ENCODE measurements at regions not wholly inside any gene's neighbourhood (a gene's known extent, or its start where the extent isn't known, plus 50 kb on each side); places are given as distances from the start of the nearest gene placed in this dataset.

- TF ChIP-seq AFF4 (CRISPR knock-in tag; IDR thresholded peaks at IDR 0.05; ENCODE audit: borderline replicate concordance) (no peak), MAX (CRISPR knock-in tag; IDR thresholded peaks at IDR 0.05) (no peak), ATF6 (CRISPR knock-in tag; IDR thresholded peaks at IDR 0.05) (no peak), ZNF423 (CRISPR knock-in tag; IDR thresholded peaks at IDR 0.05) (no peak)
Measured at GRCh38 chr5:175242207-175242606, 201.8 kb downstream of the DRD1 start (continued).

GRCh38 chr5:175238326-175238725 is 205.7 kb downstream of the DRD1 start:
- peaks cover 3% of the 10 kb centered on the region; the same call in 1 of the 2 replicates for H3K27me3 Mint-ChIP-seq (ENCODE audit: low read depth)
- no peaks in the 10 kb centered on the region for H3K9me3 Mint-ChIP-seq
- no peak for ATAC-seq
- DNase-seq (ENCODE audit: low spot score), result no peak
- no peaks in the 10 kb centered on the region for H3K4me1 Mint-ChIP-seq
- H3K36me3 Mint-ChIP-seq, result no peaks in the 10 kb centered on the region
- CTCF ChIA-PET, result interaction anchor here (0.6 kb wide), 1 partner anchor 400 kb away, joined by 3 read pairs; no protein-coding TSS in a partner anchor
- TF ChIP-seq GRHL2 (CRISPR knock-in tag; IDR thresholded peaks at IDR 0.05; ENCODE audit: insufficient replicate concordance, severe bottlenecking) (no peak), GTF2I (CRISPR knock-in tag; conservative IDR thresholded peaks at IDR 0.05) (no peak), TEAD1 (CRISPR knock-in tag; IDR thresholded peaks at IDR 0.05) (no peak), NR2C2 (CRISPR knock-in tag; IDR thresholded peaks at IDR 0.05) (no peak), MLX (CRISPR knock-in tag; IDR thresholded peaks at IDR 0.05) (no peak), ATF1 (CRISPR knock-in tag; IDR thresholded peaks at IDR 0.05) (no peak), OVOL2 (CRISPR knock-in tag; IDR thresholded peaks at IDR 0.05; ENCODE audit: borderline replicate concordance) (no peak)
- H3K4me3 Mint-ChIP-seq, result no peak overlapping the region
- POLR2A ChIA-PET, result no interaction called here
- H3K27ac Mint-ChIP-seq, result no peak overlapping the region

GRCh38 chr5:175236176-175236575 is 207.8 kb downstream of the DRD1 start:
- DNase-seq (ENCODE audit: low spot score) (no peak), ATAC-seq (no peak)
- Mint-ChIP-seq H3K4me1 (no peaks in the 10 kb centered on the region), H3K36me3 (no peaks in the 10 kb centered on the region), H3K9me3 (no peaks in the 10 kb centered on the region), H3K27me3 (ENCODE audit: low read depth) (peaks cover 3% of the 10 kb centered on the region; the same call in 1 of the 2 replicates), H3K27ac (no peak overlapping the region), H3K4me3 (no peak overlapping the region)
- CTCF ChIA-PET, result no interaction called here
- POLR2A ChIA-PET, result no interaction called here
- no peak for TF ChIP-seq USF1 (CRISPR knock-in tag; IDR thresholded peaks at IDR 0.05)
- TF ChIP-seq TP53 (CRISPR knock-in tag; IDR thresholded peaks at IDR 0.05), result no peak
- no peak for TF ChIP-seq ZNF512 (CRISPR knock-in tag; IDR thresholded peaks at IDR 0.05; ENCODE audit: borderline replicate concordance)
- TF ChIP-seq HMGA2 (CRISPR knock-in tag; IDR thresholded peaks at IDR 0.05), result no peak
- TF ChIP-seq JAZF1 (CRISPR knock-in tag; IDR thresholded peaks at IDR 0.05), result no peak
- TF ChIP-seq ZNF671 (CRISPR knock-in tag; IDR thresholded peaks at IDR 0.05), result no peak
- no peak for TF ChIP-seq USF2 (CRISPR knock-in tag; IDR thresholded peaks at IDR 0.05)
- no peak for TF ChIP-seq ATF3 (CRISPR knock-in tag; conservative IDR thresholded peaks at IDR 0.05)
- TF ChIP-seq PRRX2 (CRISPR knock-in tag; IDR thresholded peaks at IDR 0.05), result no peak
- no peak for TF ChIP-seq RORB (CRISPR knock-in tag; IDR thresholded peaks at IDR 0.05)
- no peak for TF ChIP-seq EMX1 (CRISPR knock-in tag; IDR thresholded peaks at IDR 0.05)

All from WTC11 (cell line).